ENCODE measurements at regions not wholly inside any gene's neighbourhood (a gene's known extent, or its start where the extent isn't known, plus 50 kb on each side); places are given as distances from the start of the nearest gene placed in this dataset.
"Not testable (repeated sequence)": the region's sequence is repeated elsewhere in the genome, so short reads cannot be mapped to it uniquely, and the experiment has no call there.

GRCh38 chr11:98409069-98409468 is 611.7 kb upstream of the CNTN5 start:
- Histone ChIP-seq H3K4me1 (no peaks in the 10 kb centered on the region), H3K4me3 (no peak overlapping the region), H3K36me3 (no peaks in the 10 kb centered on the region), H3K27ac (no peak overlapping the region), H3K27me3 (ENCODE audit: low read depth) (no peaks in the 10 kb centered on the region), H3K9me3 (no peaks in the 10 kb centered on the region)
- ATAC-seq (no peak), DNase-seq (no peak)
- intact Hi-C loops (cut with DNase I): no loop called here
- TF ChIP-seq CTCF (IDR thresholded peaks at IDR 0.05): no peak

GRCh38 chr11:98411777-98412176 is 609.0 kb upstream of the CNTN5 start:
- H3K4me1 ChIP-seq: no peaks in the 10 kb centered on the region
- TF ChIP-seq CTCF (IDR thresholded peaks at IDR 0.05): no peak
- H3K36me3 ChIP-seq: no peaks in the 10 kb centered on the region
- intact Hi-C loops (cut with DNase I): no loop called here
- no peak overlapping the region for H3K27ac ChIP-seq
- DNase-seq (no peak), ATAC-seq (no peak)
- no peaks in the 10 kb centered on the region for H3K27me3 ChIP-seq (ENCODE audit: low read depth)
- H3K9me3 ChIP-seq: no peaks in the 10 kb centered on the region
- no peak overlapping the region for H3K4me3 ChIP-seq

- Histone ChIP-seq H3K4me1 (no peaks in the 10 kb centered on the region), H3K27ac (no peak overlapping the region), H3K9me3 (peaks cover 8% of the 10 kb centered on the region), H3K27me3 (ENCODE audit: low read depth) (no peaks in the 10 kb centered on the region), H3K36me3 (no peaks in the 10 kb centered on the region), H3K4me3 (no peak overlapping the region)
- DNase-seq: no peak
- no peak for TF ChIP-seq CTCF (IDR thresholded peaks at IDR 0.05)
- no peak for ATAC-seq
- intact Hi-C loops (cut with DNase I): no loop called here
Measured at GRCh38 chr11:98417256-98417755, 603.4 kb upstream of the CNTN5 start.

GRCh38 chr11:98423933-98424332 is 596.8 kb upstream of the CNTN5 start:
- Histone ChIP-seq H3K4me1 (no peaks in the 10 kb centered on the region), H3K27me3 (ENCODE audit: low read depth) (no peaks in the 10 kb centered on the region), H3K36me3 (no peaks in the 10 kb centered on the region), H3K4me3 (no peak overlapping the region), H3K9me3 (peaks cover 13% of the 10 kb centered on the region), H3K27ac (no peak overlapping the region)
- DNase-seq (no peak), ATAC-seq (no peak)
- no peak for TF ChIP-seq CTCF (IDR thresholded peaks at IDR 0.05)
- intact Hi-C loops (cut with DNase I): no loop called here

- H3K36me3 ChIP-seq; ATAC-seq; H3K4me3 ChIP-seq; H3K27ac ChIP-seq; DNase-seq; intact Hi-C loops (cut with DNase I); H3K27me3 ChIP-seq (ENCODE audit: low read depth); H3K4me1 ChIP-seq: not testable (repeated sequence)
- peaks cover 16% of the 10 kb centered on the region for H3K9me3 ChIP-seq
Measured at GRCh38 chr11:98424773-98425172, 596.0 kb upstream of the CNTN5 start.

GRCh38 chr11:98431463-98432359 is 589.0 kb upstream of the CNTN5 start:
- no peak overlapping the region for H3K27ac ChIP-seq
- intact Hi-C loops (cut with DNase I): no loop called here
- no peaks in the 10 kb centered on the region for H3K27me3 ChIP-seq (ENCODE audit: low read depth)
- H3K9me3 ChIP-seq: peaks cover 12% of the 10 kb centered on the region
- TF ChIP-seq CTCF (IDR thresholded peaks at IDR 0.05): no peak
- H3K36me3 ChIP-seq: no peaks in the 10 kb centered on the region
- H3K4me3 ChIP-seq: no peak overlapping the region
- ATAC-seq (no peak), DNase-seq (no peak)
- no peaks in the 10 kb centered on the region for H3K4me1 ChIP-seq
